GM20431 (cell line): ENCODE measurements at regions not wholly inside any gene's neighbourhood (a gene's known extent, or its start where the extent isn't known, plus 50 kb on each side); places are given as distances from the start of the nearest gene placed in this dataset.
"Not testable (repeated sequence)": the region's sequence is repeated elsewhere in the genome, so short reads cannot be mapped to it uniquely, and the experiment has no call there.

Experiments
- in situ Hi-C: fragments of 300-500 bp; cut with MseI, MboI; formaldehyde crosslinking; loops from one replicate; pipeline ENCODE4 v1.15.0; 2020; ENCODE audit warnings: low sequenced_read_pairs; ENCODE audit not compliant: unreplicated experiment

- in situ Hi-C loops = not testable (repeated sequence)
These were observed 135.0 kb upstream of the CCND2 start for GRCh38 chr12:4138532-4138931.

GRCh38 chr12:4138051-4138450 is 135.5 kb upstream of the CCND2 start:
- in situ Hi-C loops = no loop called here

DNA sequence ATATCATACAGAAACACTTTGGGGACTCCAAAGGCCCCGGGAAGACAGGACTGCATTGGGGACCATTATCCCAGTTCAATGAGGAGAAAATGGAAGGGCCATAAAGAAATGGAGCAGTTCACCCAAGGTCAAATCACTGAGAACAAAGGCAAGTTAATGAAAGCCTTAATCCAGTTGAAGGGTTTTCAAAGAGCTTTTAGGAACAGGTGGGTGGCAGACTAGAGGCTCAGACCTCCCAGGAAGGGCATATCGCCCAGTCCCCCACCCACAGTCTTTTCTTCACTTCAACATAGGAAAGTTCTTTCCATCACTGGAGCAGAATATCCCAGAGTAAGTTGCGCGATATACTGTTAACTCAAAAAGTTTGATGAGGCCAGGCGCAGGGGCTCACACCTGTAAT is 136.1 kb upstream of the CCND2 start:
- in situ Hi-C loops = no loop called here

DNA sequence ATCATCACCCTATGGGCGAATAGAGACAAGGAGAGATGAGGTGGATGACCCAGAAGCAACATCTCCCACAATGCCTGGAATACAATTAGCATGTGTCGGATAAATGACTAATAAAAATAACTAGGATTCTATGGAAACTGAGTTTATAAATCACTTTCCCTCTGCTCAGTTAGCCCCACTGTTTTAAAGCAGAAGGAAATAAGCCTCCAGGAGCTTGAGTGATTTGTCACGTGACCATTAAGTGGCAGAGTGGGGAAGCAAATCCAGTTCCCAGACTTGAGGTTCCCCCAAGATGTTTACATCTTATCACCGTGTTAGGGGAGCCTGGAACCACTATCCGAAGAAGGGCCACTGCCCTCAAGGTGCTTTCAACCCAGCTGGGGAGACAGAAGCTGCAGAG is 136.5 kb upstream of the CCND2 start:
- in situ Hi-C loops = no loop called here

GRCh38 chr12:4135919-4136605 is 137.5 kb upstream of the CCND2 start:
- in situ Hi-C loops = no loop called here

- in situ Hi-C loops = no loop called here
These were observed 138.9 kb upstream of the CCND2 start for GRCh38 chr12:4134448-4135263.

GRCh38 chr12:4133636-4134447 is 139.7 kb upstream of the CCND2 start:
- in situ Hi-C loops = no loop called here

DNA sequence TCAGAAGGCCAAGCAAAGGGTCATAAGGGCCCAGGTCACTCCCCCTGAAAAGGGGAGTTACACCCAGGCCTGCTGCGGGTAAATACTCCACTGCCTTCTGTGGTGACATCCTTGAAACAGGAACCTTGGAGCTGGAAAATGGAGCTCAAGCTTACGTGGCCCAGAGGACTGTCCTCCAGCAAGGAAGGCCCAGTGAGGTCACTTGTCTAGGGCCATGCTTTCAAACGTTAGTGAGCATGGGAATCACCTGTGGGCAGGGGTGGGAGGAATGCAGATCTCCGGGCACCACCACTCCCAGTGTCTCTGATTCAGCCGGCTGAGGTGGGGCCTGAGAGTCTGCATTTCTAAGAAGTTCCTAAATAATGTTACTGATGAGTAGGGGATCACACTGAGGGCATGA is 140.5 kb upstream of the CCND2 start:
- in situ Hi-C loops = no loop called here

GRCh38 chr12:4121506-4122020 is 152.0 kb upstream of the CCND2 start:
- in situ Hi-C loops = loop anchor here (25.0 kb wide), 1 partner anchor 166 kb away; no protein-coding TSS in a partner anchor

- in situ Hi-C loops = loop anchor here (25.0 kb wide), 1 partner anchor 167 kb away; no protein-coding TSS in a partner anchor
These were observed 153.1 kb upstream of the CCND2 start for GRCh38 chr12:4120316-4120917.

DNA sequence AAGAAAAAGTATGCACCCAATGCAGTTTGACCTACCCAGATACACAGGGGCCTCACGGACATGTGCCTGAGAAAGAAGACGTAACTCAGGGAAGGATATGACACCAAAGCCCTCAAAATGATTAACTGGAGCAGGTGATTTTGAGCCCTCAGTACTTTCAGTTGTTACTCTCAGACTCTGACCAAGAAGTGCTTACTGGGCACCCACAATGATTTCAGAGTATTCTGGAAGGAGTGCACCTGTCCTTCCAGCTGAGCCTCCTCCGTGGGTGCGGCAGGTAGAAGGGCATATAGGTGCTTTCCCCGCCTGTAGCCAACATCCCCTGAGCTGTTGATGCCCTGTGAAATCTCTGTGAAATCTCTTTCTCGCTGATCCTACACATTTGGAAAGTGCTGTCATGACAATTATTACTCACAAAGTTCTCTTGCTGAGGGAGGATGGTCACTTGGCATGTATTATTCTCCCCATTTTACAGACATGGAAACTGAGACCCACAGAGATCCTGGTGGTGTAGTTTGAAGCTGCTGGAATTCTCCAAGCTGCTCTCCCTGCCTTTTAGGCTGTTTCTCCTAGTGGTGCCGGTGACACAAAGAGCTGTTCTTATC is 154.3 kb upstream of the CCND2 start:
- in situ Hi-C loops = loop anchor here (25.0 kb wide), 1 partner anchor 168 kb away; no protein-coding TSS in a partner anchor

DNA sequence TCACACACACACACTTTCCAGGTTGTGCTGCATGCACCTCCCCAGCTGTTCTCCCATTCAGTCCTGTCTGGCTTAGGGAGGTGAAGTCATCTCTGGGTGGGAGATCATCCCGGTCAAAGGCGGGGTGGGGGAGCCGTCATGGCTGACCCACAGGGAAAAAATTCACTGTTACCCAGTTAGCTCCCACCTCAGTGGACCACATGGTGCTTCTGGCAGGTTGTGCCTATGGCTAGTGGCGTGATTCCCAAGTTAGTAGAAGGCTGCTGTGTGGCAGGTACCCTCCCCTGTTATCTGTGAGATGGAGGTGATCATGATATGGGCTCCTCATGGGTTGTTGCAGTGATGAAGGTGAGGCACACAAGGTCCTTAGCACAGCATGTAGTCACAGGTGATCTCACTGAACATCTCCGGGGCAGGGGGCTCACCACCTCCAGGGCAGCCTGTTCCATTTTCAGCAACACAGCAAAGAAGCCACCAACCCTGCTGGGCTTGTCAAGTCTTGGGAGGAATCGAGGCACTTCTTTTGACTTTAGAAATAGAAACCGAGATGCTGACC is 154.9 kb upstream of the CCND2 start:
- in situ Hi-C loops = loop anchor here (25.0 kb wide), 1 partner anchor 169 kb away; no protein-coding TSS in a partner anchor

- in situ Hi-C loops = loop anchor here (25.0 kb wide), 1 partner anchor 169 kb away; no protein-coding TSS in a partner anchor
These were observed 155.5 kb upstream of the CCND2 start for GRCh38 chr12:4118017-4118510.

- in situ Hi-C loops = loop anchor here (25.0 kb wide), 1 partner anchor 170 kb away; no protein-coding TSS in a partner anchor
These were observed 156.1 kb upstream of the CCND2 start for GRCh38 chr12:4117386-4118016.

- in situ Hi-C loops = loop anchor here (25.0 kb wide), 1 partner anchor 171 kb away; no protein-coding TSS in a partner anchor
These were observed 157.1 kb upstream of the CCND2 start for GRCh38 chr12:4116251-4117111.

- in situ Hi-C loops = loop anchor here (25.0 kb wide), 1 partner anchor 172 kb away; no protein-coding TSS in a partner anchor
These were observed 158.0 kb upstream of the CCND2 start for GRCh38 chr12:4115570-4115969.

DNA sequence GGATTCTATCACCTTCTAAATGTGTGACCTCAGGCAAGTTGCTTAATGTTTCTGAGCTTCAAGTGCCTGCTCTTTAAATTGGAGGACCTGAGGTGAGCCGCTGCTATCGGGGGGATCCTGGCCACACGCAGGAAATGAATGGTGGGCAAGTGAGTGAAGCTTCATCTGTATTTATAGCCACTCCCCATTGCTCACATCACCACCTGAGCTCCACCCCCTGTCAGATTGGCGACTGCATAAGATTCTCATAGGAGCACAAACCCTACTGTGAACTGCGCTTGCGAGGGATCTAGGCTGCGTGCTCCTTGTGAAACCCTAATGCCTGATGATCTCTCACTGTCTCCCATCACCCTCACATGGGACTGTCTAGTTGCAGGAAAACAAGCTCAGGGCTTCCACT is 158.6 kb upstream of the CCND2 start:
- in situ Hi-C loops = loop anchor here (25.0 kb wide), 1 partner anchor 172 kb away; no protein-coding TSS in a partner anchor
